H1 (cell line): ENCODE measurements at regions not wholly inside any gene's neighbourhood (a gene's known extent, or its start where the extent isn't known, plus 50 kb on each side); places are given as distances from the start of the nearest gene placed in this dataset.

Experiments used
- CBX8 ChIP-seq: fragments of 300-800, 300-1000 bp; sonication (generic); IDR thresholded peaks from 2 replicates; pipeline ENCODE4 v1.7.1; 2016; ENCODE audit warnings: low read depth, low read length, borderline replicate concordance
- TF ChIP-seq, protein P1 (sequence below): IDR thresholded peaks from 2 replicates; pipeline ENCODE4 v1.6.1; 2011; ENCODE audit warnings: low read length, improper control_type of control experiment

DNA sequence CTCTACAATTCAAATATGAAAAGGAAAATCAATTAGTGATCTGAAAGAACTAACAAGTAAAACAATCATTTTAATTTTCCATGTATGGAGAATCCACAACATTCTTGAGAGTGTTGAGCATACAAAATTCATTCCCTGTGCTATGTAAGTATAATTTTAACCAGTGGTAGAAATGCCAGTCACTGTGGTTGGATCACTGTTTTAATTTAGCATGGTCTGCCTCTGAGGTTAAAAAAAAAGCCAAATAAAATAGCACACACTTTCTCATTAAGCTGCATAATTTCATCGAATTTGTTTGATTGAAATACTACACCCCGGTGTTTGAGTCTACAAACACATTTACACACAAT lies 185.5 kb upstream of the STS start (continued):
- TF ChIP-seq, protein P1, sequence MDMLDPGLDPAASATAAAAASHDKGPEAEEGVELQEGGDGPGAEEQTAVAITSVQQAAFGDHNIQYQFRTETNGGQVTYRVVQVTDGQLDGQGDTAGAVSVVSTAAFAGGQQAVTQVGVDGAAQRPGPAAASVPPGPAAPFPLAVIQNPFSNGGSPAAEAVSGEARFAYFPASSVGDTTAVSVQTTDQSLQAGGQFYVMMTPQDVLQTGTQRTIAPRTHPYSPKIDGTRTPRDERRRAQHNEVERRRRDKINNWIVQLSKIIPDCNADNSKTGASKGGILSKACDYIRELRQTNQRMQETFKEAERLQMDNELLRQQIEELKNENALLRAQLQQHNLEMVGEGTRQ: no peak
- TF ChIP-seq CBX8: no peak
